Mammary epithelial cell (primary cell): ENCODE measurements at regions not wholly inside any gene's neighbourhood (a gene's known extent, or its start where the extent isn't known, plus 50 kb on each side); places are given as distances from the start of the nearest gene placed in this dataset.

Experiments used
- EZH2 ChIP-seq: IDR thresholded peaks from 2 replicates; pipeline ENCODE4 v1.6.1; 2012; ENCODE audit warnings: low read length, inconsistent platforms, borderline replicate concordance
- TF ChIP-seq, protein P1 (sequence below), 2 donors: IDR thresholded peaks in 1 of 2; conservative IDR thresholded peaks in 1 of 2; 2 replicates each; pipeline ENCODE4 v1.5.1; 2011 to 2012; ENCODE audit warnings: inconsistent platforms in 2 of 2, low read length in 2 of 2, mild to moderate bottlenecking in 2 of 2, control low read depth in 1 of 2, low read depth in 1 of 2; ENCODE audit not compliant: insufficient read depth in 1 of 2; ENCODE audit errors: extremely low read depth in 1 of 2

DNA sequence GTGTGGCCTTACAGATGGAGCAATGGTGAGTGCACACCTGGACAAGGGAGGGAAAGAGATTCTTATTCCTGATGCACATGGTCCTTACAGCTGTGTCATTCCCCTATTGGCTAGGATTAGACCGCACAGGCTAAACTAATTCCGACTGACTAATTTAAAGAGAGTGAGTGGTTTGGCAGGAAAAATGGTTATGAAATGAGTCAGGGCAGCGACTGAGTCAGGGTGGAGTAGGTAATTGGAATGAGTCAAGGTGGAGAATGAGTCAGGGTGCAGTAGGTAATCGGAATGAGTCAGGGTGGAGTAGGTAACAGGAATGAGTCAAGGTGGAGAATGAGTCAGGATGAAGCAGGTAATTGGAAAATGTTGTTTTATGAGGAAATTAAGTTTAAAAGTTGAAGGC lies 1353.7 kb upstream of the LRRTM1 start:
- TF ChIP-seq, protein P1, sequence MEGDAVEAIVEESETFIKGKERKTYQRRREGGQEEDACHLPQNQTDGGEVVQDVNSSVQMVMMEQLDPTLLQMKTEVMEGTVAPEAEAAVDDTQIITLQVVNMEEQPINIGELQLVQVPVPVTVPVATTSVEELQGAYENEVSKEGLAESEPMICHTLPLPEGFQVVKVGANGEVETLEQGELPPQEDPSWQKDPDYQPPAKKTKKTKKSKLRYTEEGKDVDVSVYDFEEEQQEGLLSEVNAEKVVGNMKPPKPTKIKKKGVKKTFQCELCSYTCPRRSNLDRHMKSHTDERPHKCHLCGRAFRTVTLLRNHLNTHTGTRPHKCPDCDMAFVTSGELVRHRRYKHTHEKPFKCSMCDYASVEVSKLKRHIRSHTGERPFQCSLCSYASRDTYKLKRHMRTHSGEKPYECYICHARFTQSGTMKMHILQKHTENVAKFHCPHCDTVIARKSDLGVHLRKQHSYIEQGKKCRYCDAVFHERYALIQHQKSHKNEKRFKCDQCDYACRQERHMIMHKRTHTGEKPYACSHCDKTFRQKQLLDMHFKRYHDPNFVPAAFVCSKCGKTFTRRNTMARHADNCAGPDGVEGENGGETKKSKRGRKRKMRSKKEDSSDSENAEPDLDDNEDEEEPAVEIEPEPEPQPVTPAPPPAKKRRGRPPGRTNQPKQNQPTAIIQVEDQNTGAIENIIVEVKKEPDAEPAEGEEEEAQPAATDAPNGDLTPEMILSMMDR (conservative IDR thresholded peaks at IDR 0.05 in 1 of 2, IDR thresholded peaks at IDR 0.05 in 1 of 2; ENCODE audit: extremely low read depth in 1 of 2, insufficient read depth in 1 of 2, low read depth in 1 of 2, low read length in 2 of 2): no peak
- TF ChIP-seq EZH2: no peak
